T-cell (primary cell): ENCODE measurements at regions not wholly inside any gene's neighbourhood (a gene's known extent, or its start where the extent isn't known, plus 50 kb on each side); places are given as distances from the start of the nearest gene placed in this dataset.

Experiments used
- ATAC-seq, 4 experiments: fragments of 200-7000 bp in 3 of 4; fragments of 150-1000 bp in 1 of 4; cut with Tn5 transposase; replicated peaks in 1 of 4; 1 replicate in 3 of 4; 2 replicates in 1 of 4; pipeline ENCODE4 v1.10.0; 2021; ENCODE audit warnings: moderate library complexity in 3 of 4, mild to moderate bottlenecking in 2 of 4, moderate number of reproducible peaks in 1 of 4
- CTCF ChIA-PET, 2 donors: fragments of 300-600 bp; sonication (Branson Sonifier 250); formaldehyde crosslinking; loops; one replicate each; lab custom pipeline; 2022; ENCODE audit warnings: antibody characterized with exemption in 2 of 2; lab: Charles Lee
- POLR2A ChIA-PET, 2 donors: fragments of 300-600 bp; sonication (Branson Sonifier 250); formaldehyde crosslinking; loops; one replicate each; lab custom pipeline; 2022; ENCODE audit warnings: antibody characterized with exemption in 2 of 2; lab: Charles Lee
- DNase-seq, 35 experiments: peaks; one replicate each; pipeline versions ENCODE4 v3.0.0 to v3.0.0-alpha.2; 2013 to 2023
- H3K27ac ChIP-seq: one replicate; pipeline ENCODE4 v1.5.1; 2013; ENCODE audit warnings: low read length
- H3K27me3 ChIP-seq, 2 experiments: replicated peaks in 1 of 2; 1 replicate in 1 of 2; 2 replicates in 1 of 2; pipeline versions ENCODE4 v1.6.1 to v1.7.0; 2013; ENCODE audit warnings: low read length in 1 of 2, mixed read lengths in 1 of 2; ENCODE audit not compliant: control insufficient read depth in 2 of 2, insufficient read depth in 2 of 2; ENCODE audit errors: extremely low read depth in 1 of 2
- H3K36me3 ChIP-seq, 2 donors: 1 replicate in 1 of 2; 2 replicates in 1 of 2; pipeline versions ENCODE4 v1.6.1 to v1.7.0; 2013; ENCODE audit warnings: low read length in 1 of 2; ENCODE audit not compliant: control insufficient read depth in 2 of 2, insufficient read depth in 1 of 2; ENCODE audit errors: extremely low read depth in 1 of 2
- H3K4me1 ChIP-seq, 2 experiments: 1 replicate in 1 of 2; 2 replicates in 1 of 2; pipeline versions ENCODE4 v1.6.1 to v1.7.0; 2013; ENCODE audit warnings: low read length in 2 of 2, mixed read lengths in 1 of 2; ENCODE audit not compliant: insufficient read depth in 2 of 2, control insufficient read depth in 1 of 2; ENCODE audit errors: extremely low read depth in 1 of 2
- H3K4me3 ChIP-seq, 2 donors: 1 replicate in 1 of 2; 2 replicates in 1 of 2; pipeline versions ENCODE4 v1.5.1 to v1.7.0; 2013; ENCODE audit warnings: mild to moderate bottlenecking in 2 of 2, low read length in 1 of 2, moderate library complexity in 1 of 2; ENCODE audit not compliant: control insufficient read depth in 1 of 2; ENCODE audit errors: extremely low read depth in 1 of 2
- H3K9me3 ChIP-seq: 2 replicates; pipeline ENCODE4 v1.7.0; 2013
- H3K27ac Mint-ChIP-seq, 2 donors: one replicate each; pipeline ENCODE4 v1.8.0; 2020 to 2021; ENCODE audit warnings: mild to moderate bottlenecking in 2 of 2, mixed read lengths in 2 of 2
- H3K27me3 Mint-ChIP-seq, 2 donors: one replicate each; pipeline ENCODE4 v1.8.0; 2021 to 2022; ENCODE audit warnings: mixed read lengths in 2 of 2
- H3K36me3 Mint-ChIP-seq: one replicate; pipeline ENCODE4 v1.8.0; 2021; ENCODE audit warnings: mixed read lengths
- H3K4me1 Mint-ChIP-seq, 3 donors: one replicate each; pipeline ENCODE4 v1.8.0; 2020 to 2022; ENCODE audit warnings: mixed read lengths in 3 of 3, mild to moderate bottlenecking in 1 of 3
- H3K4me3 Mint-ChIP-seq, 3 donors: one replicate each; pipeline ENCODE4 v1.8.0; 2020 to 2022; ENCODE audit warnings: mild to moderate bottlenecking in 3 of 3, mixed read lengths in 3 of 3, moderate library complexity in 3 of 3
- H3K9me3 Mint-ChIP-seq, 3 donors: one replicate each; pipeline ENCODE4 v1.8.0; 2020 to 2022; ENCODE audit warnings: mixed read lengths in 3 of 3
- WGBS: methylation state at CpG from one replicate; pipeline ENCODE4 v1.1.5; 2013; ENCODE audit warnings: missing lambda C conversion rate; ENCODE audit not compliant: insufficient coverage; 5-methylcytosine and 5-hydroxymethylcytosine counted together

GRCh38 chr18:1488957-1489356 is 584.3 kb downstream of the ADCYAP1 start:
- H3K9me3 Mint-ChIP-seq, result peaks cover 7 to 21% (median 14%) of the 10 kb centered on the region in 3 donors
- H3K27ac ChIP-seq, result no peak overlapping the region
- WGBS, result 100% methylated on average over 1 of the region's 1 CpG
- no peaks in the 10 kb centered on the region for H3K36me3 Mint-ChIP-seq
- POLR2A ChIA-PET, result no interaction called here
- H3K27me3 ChIP-seq, result no peaks in the 10 kb centered on the region
- no peaks in the 10 kb centered on the region for H3K27me3 Mint-ChIP-seq
- H3K4me1 ChIP-seq, result no peaks in the 10 kb centered on the region
- no peak for ATAC-seq
- H3K4me1 Mint-ChIP-seq, result no peaks in the 10 kb centered on the region
- H3K36me3 ChIP-seq, result no peaks in the 10 kb centered on the region
- no peak overlapping the region for H3K27ac Mint-ChIP-seq
- no peak overlapping the region for H3K4me3 Mint-ChIP-seq
- DNase-seq, result no peak
- CTCF ChIA-PET, result no interaction called here
- H3K9me3 ChIP-seq, result no peaks in the 10 kb centered on the region
- H3K4me3 ChIP-seq, result no peak overlapping the region

- no peaks in the 10 kb centered on the region for H3K4me1 ChIP-seq
- no peaks in the 10 kb centered on the region for H3K27me3 Mint-ChIP-seq
- no CpG with 5 or more reads among the region's 2 CpGs for WGBS
- H3K36me3 Mint-ChIP-seq, result no peaks in the 10 kb centered on the region
- no peak overlapping the region for H3K4me3 Mint-ChIP-seq
- H3K4me1 Mint-ChIP-seq, result no peaks in the 10 kb centered on the region
- no peaks in the 10 kb centered on the region for H3K27me3 ChIP-seq
- no peak overlapping the region for H3K27ac ChIP-seq
- H3K9me3 ChIP-seq, result no peaks in the 10 kb centered on the region
- CTCF ChIA-PET, result no interaction called here
- H3K27ac Mint-ChIP-seq, result no peak overlapping the region
- peaks cover 12 to 35% (median 23%) of the 10 kb centered on the region in 3 donors for H3K9me3 Mint-ChIP-seq
- DNase-seq (no peak), ATAC-seq (no peak)
- no peaks in the 10 kb centered on the region for H3K36me3 ChIP-seq
- no peak overlapping the region for H3K4me3 ChIP-seq
- POLR2A ChIA-PET, result no interaction called here
These were observed 590.7 kb downstream of the ADCYAP1 start for GRCh38 chr18:1495387-1495786.

GRCh38 chr18:1496096-1496495 is 591.4 kb downstream of the ADCYAP1 start:
- H3K4me3 Mint-ChIP-seq, result no peak overlapping the region
- DNase-seq (no peak), ATAC-seq (no peak)
- WGBS, result 74% methylated on average over 3 of the region's 4 CpGs
- H3K27me3 ChIP-seq, result no peaks in the 10 kb centered on the region
- POLR2A ChIA-PET, result no interaction called here
- H3K9me3 Mint-ChIP-seq, result peaks cover 12 to 35% (median 23%) of the 10 kb centered on the region in 3 donors
- H3K4me3 ChIP-seq, result no peak overlapping the region
- CTCF ChIA-PET, result no interaction called here
- no peak overlapping the region for H3K27ac Mint-ChIP-seq
- no peaks in the 10 kb centered on the region for H3K36me3 ChIP-seq
- H3K36me3 Mint-ChIP-seq, result no peaks in the 10 kb centered on the region
- H3K9me3 ChIP-seq, result no peaks in the 10 kb centered on the region
- H3K27me3 Mint-ChIP-seq, result no peaks in the 10 kb centered on the region
- H3K4me1 Mint-ChIP-seq, result no peaks in the 10 kb centered on the region
- H3K27ac ChIP-seq, result no peak overlapping the region
- no peaks in the 10 kb centered on the region for H3K4me1 ChIP-seq

GRCh38 chr18:1498216-1498615 is 593.5 kb downstream of the ADCYAP1 start:
- Mint-ChIP-seq H3K27ac (no peak overlapping the region), H3K4me3 (no peak overlapping the region), H3K36me3 (no peaks in the 10 kb centered on the region), H3K27me3 (no peaks in the 10 kb centered on the region), H3K4me1 (no peaks in the 10 kb centered on the region), H3K9me3 (peaks cover 11 to 20% (median 11%) of the 10 kb centered on the region in 3 donors)
- no CpG with 5 or more reads among the region's 1 CpG for WGBS
- Histone ChIP-seq H3K4me1 (no peaks in the 10 kb centered on the region), H3K36me3 (no peaks in the 10 kb centered on the region), H3K4me3 (no peak overlapping the region), H3K27me3 (no peaks in the 10 kb centered on the region), H3K27ac (no peak overlapping the region), H3K9me3 (no peaks in the 10 kb centered on the region)
- ChIA-PET CTCF (no interaction called here), POLR2A (no interaction called here)
- ATAC-seq (no peak), DNase-seq (no peak)

GRCh38 chr18:1499265-1499664 is 594.6 kb downstream of the ADCYAP1 start:
- H3K27ac Mint-ChIP-seq, result no peak overlapping the region
- no peaks in the 10 kb centered on the region for H3K36me3 Mint-ChIP-seq
- ATAC-seq, result no peak
- H3K36me3 ChIP-seq, result no peaks in the 10 kb centered on the region
- POLR2A ChIA-PET, result no interaction called here
- no peak overlapping the region for H3K4me3 Mint-ChIP-seq
- no peaks in the 10 kb centered on the region for H3K27me3 Mint-ChIP-seq
- no peaks in the 10 kb centered on the region for H3K4me1 Mint-ChIP-seq
- H3K9me3 Mint-ChIP-seq, result peaks cover 6 to 17% (median 8%) of the 10 kb centered on the region in 3 donors
- no peak overlapping the region for H3K4me3 ChIP-seq
- no peak overlapping the region for H3K27ac ChIP-seq
- CTCF ChIA-PET, result no interaction called here
- no peaks in the 10 kb centered on the region for H3K9me3 ChIP-seq
- no peak for DNase-seq
- H3K4me1 ChIP-seq, result no peaks in the 10 kb centered on the region
- no peaks in the 10 kb centered on the region for H3K27me3 ChIP-seq

GRCh38 chr18:1503847-1504246 is 599.2 kb downstream of the ADCYAP1 start:
- CTCF ChIA-PET, result no interaction called here
- H3K27me3 ChIP-seq, result no peaks in the 10 kb centered on the region
- WGBS, result 83% methylated on average over 4 of the region's 4 CpGs

GRCh38 chr18:1505856-1506255 is 601.2 kb downstream of the ADCYAP1 start:
- no peak overlapping the region for H3K4me3 Mint-ChIP-seq
- no peaks in the 10 kb centered on the region for H3K4me1 Mint-ChIP-seq
- H3K27me3 Mint-ChIP-seq, result no peaks in the 10 kb centered on the region
- H3K36me3 Mint-ChIP-seq, result no peaks in the 10 kb centered on the region
- Histone ChIP-seq H3K9me3 (no peaks in the 10 kb centered on the region), H3K36me3 (no peaks in the 10 kb centered on the region), H3K4me3 (no peak overlapping the region), H3K4me1 (no peaks in the 10 kb centered on the region), H3K27ac (no peak overlapping the region), H3K27me3 (peaks cover 0 to 3% of the 10 kb centered on the region in 2 experiments)
- ChIA-PET POLR2A (no interaction called here), CTCF (no interaction called here)
- H3K9me3 Mint-ChIP-seq, result peaks cover 0 to 6% (median 0%) of the 10 kb centered on the region in 3 donors
- DNase-seq (no peak), ATAC-seq (no peak)
- WGBS, result no CpG with 5 or more reads among the region's 1 CpG
- no peak overlapping the region for H3K27ac Mint-ChIP-seq

More at GRCh38 chr18:1503847-1504246, 599.2 kb downstream of the ADCYAP1 start:
- Histone ChIP-seq H3K4me1 (no peaks in the 10 kb centered on the region), H3K4me3 (no peak overlapping the region), H3K27ac (no peak overlapping the region), H3K36me3 (no peaks in the 10 kb centered on the region), H3K9me3 (no peaks in the 10 kb centered on the region)
- H3K9me3 Mint-ChIP-seq, result no peaks in the 10 kb centered on the region
- ATAC-seq, result no peak
- no peak overlapping the region for H3K27ac Mint-ChIP-seq
- H3K4me3 Mint-ChIP-seq, result no peak overlapping the region
- H3K36me3 Mint-ChIP-seq, result no peaks in the 10 kb centered on the region
- no peaks in the 10 kb centered on the region for H3K4me1 Mint-ChIP-seq
- H3K27me3 Mint-ChIP-seq, result no peaks in the 10 kb centered on the region
- POLR2A ChIA-PET, result no interaction called here
- DNase-seq, result no peak
